GM19035 (cell line): ENCODE measurements at regions not wholly inside any gene's neighbourhood (a gene's known extent, or its start where the extent isn't known, plus 50 kb on each side); places are given as distances from the start of the nearest gene placed in this dataset.

Experiments used
- ATAC-seq: cut with Tn5 transposase; IDR thresholded peaks from one replicate; pipeline ENCODE4 v1.9.1; 2021; ENCODE audit not compliant: unreplicated experiment

DNA sequence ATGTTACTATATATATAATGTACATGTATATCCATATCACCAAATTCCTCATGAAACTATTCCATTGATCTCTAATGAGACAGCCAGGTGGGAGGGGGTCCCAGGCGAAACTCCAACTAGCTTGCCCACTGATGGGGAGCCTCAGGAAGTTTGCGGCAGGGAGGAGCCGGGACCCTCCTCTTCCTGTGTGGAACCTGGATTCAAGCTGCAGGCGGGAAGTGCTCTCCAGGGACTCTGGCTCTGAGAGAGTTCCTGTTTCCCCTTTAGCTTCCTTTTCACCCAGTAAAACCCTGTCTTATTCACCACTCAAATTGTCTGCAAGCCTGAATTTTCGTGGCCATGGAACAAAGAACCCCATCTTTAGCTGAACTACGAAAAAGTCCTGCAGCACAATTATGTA lies 152.2 kb downstream of the OPN5 start:
- ATAC-seq, result no peak

DNA sequence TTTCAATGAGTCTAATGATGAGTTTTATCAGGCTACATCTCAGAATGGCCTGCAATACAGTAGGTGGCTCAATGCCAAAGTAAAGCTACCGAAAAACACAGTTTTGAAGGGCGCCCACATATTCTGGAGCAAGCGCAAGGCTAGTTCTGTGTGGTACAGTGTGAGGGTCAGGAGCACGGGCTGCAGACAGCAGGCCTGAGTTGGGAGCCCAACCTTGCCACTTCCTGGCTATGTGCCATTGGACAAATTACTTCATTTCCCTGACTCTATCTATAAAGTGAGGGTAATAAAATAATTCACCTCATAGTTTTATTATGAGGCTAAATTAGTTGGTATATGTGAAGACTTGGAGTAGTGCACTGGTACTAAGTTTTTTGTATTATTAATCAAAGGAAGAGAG lies 150.7 kb downstream of the OPN5 start:
- ATAC-seq, result no peak

DNA sequence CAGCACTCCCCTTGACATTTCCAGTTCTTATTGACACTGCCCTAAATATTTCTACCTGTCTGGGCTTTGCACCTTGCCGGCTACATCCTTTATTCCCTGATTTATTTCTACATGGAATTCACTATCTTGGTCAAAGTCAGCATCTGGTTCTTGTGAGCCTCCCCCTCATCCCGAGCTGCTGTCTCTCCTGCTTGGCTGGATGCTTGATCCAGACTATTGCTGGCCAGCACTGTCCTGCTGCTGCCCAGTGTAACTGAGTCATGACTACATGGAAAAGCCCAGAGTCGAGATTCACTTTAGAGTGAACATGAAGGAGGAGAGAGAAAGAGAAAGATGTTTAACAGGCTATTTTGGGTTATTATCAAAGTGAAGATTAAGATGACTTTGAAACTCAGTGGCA lies 142.2 kb downstream of the OPN5 start:
- ATAC-seq, result no peak

DNA sequence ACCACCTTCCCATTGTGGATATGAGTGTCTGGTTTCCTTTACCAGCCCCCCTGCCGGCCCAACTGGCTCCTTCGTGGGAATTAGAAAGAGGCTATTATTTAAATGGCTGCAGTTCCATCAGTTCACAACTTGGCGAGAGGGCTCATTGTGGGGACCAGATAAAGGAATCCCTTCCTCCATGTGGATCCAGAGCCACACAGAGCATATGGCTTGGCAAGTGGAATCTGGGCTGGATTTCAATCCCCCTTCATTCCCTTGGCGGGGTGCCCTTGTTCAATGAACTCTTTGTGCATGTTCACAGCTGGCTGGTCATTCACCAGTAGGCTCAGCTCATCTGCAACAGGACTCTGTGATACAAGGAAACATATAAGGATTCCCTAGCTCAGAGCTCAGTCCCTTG lies 140.6 kb downstream of the OPN5 start:
- no peak for ATAC-seq

DNA sequence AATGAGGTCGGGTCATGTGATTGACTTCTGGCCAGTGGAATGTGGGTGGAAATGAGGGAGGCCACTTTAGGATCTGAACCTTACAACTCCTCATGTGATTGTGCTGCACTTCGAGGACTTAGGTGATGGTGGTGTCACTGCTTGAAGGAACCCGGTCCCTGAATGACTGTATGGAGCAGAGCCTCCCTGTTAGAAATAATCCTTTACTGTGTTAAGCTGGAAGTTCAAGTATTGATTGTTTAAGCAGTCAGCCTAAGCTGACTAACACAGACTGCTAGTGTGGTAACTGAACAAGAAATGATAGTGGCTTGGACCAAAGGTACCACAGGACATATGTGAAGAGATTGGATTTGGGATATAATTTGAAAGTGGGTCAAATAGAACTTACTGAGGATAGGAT lies 138.0 kb downstream of the OPN5 start:
- ATAC-seq, result no peak

DNA sequence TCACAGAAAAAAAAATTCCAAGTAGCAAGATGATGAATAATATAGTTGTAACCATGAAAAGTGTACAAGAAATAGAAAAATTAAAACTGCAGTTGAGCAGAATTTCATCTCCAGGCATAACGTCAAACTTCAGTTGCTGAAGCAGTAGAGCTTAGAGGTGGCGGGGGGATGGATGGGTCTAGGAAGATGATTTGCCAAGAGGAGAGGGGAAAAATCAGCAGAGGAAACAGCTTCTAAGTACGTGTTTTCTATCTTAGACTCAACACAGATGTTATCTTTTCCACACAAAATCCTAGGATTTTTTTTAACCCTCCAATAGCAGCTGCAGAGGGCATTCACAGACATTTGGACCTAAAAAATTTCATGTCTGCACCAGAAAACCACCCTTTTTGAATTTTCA lies 136.0 kb downstream of the OPN5 start:
- no peak for ATAC-seq

DNA sequence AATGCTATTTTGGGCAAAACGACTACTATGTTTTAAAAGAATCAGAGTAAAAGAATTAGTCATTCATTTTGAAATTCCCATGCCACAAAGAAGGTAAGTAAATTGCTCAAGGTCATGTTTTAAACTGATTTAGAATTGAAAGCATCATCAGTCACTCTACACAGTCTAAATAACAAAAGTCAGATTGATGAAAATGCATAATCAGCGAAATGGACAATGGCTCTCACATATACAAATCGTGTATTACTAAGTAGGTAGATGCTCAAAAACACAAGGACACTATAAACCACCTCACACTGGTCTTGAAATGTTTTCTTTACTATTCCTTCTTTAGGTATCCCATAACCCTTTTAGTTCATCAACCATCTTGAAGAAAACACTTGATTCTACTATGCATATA lies 135.4 kb downstream of the OPN5 start:
- ATAC-seq, result no peak

DNA sequence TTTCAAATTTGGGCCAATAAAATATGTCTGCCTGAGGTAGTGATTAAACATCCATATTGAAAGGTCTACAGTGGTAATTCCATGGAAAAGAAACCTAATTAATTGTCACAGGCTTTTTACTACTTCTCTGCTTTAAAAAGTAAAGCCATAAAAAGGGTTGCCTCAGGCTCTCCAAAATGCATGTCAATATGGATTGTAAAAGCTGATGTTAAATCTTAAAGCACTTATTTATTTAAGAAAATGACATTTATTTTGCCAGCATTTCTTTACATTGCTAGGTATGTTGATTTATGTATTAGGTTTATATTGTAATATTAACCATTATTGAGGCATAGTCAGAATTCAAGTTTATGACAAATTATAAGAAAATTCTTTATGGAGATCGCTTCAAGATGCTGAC lies 133.2 kb downstream of the OPN5 start:
- no peak for ATAC-seq

DNA sequence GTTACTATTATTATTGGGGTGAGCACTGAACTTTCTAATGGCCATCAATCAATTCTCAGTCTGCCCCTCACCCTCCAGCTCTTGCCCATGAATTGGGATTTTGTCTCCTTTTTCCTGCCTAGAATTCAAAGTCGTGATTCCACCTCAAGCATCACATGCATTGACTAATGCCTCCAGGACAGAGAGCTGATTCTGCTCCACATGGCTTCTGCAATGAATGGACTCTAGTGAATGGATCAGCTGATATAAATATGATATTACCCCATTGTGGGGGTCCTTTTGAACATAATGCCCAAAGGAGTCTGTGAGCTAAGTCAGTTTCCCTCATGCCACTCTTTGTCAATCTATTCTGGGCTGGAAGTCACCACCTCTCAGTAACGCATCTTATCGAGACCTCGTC lies 126.4 kb downstream of the OPN5 start:
- no peak for ATAC-seq

DNA sequence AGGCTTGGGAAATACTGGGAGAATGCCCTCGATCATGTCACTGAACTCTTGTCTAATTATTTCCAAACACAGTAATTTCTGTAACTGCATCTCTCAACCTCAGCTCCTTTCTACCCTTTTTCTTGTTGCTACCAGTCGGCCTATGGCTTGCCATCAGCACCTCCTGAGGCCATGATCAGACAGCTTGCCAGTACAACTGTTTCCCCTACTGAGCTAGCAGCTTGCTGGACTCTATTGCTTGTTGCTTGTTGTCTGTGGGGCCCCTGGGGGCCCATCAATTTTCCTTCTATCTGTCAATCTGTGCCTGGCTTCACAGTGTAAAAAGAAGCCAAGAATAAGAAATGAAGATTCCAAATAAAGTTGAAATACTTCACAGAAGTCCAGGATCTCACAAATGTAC lies 123.9 kb downstream of the OPN5 start:
- no peak for ATAC-seq

DNA sequence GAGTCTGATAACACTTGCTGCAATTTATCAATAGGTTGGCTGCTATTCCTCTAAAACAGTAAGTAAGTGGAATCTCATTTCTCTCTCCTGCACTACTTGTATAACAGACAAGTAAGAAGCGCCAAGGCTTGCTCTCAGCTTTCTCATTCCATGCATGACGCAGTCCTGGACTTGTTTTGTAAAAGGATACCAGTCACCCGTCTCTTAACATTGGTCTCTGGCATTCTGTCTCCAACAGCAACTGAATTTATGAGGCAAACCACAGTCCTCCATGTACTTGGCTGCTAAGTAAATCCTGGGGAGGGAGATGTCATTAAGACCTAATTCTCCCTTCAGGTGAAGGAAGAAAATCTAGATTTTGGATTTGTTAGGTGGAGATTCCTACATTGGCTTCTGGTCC lies 115.4 kb downstream of the OPN5 start:
- ATAC-seq, result no peak

DNA sequence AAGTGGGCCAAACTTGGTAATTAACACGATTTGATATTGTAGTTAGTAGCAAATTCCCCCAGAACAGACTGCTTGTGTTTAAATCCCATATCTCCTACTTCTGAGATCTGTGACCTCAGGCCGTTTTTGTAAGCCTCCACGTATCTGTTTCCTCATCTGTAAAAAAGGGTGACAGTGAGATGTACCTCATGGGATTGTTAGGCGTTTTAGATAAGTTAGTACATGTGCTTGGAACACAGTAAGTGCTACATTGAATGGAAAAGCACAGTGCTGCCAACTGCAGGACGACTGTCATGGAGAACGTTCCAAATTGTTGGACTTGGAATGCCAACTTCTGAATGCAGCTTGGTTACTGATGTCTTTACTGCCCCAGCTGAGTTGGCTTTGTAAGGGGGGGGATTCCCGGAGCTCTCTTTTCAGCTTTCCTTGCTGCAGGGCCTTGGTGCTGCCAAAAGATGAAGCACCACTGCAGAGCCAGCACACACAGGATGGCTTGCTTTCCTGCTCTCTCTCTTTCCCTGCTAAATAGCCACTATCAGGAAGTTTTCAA lies 108.6 kb downstream of the OPN5 start:
- no peak for ATAC-seq

DNA sequence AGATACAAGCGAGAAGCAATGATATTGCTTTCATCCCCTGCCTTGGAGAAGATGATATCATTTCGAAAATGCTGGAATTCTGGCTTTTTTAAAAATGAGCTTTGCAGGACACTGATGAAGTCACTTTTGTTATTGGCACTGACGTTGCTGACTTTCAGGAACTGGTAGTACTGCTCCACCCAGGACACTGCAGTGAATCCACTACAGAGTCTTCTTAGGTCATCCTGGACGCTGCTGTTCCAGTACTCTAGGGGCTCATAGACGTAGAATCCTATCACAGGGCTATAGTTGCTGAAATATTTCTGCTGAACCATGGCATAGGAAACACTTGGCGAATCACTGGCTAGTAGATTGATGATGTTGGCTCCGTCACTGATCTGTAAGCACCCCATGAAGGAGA lies 97.2 kb downstream of the OPN5 start:
- no peak for ATAC-seq
